ENCODE measurements at regions not wholly inside any gene's neighbourhood (a gene's known extent, or its start where the extent isn't known, plus 50 kb on each side); places are given as distances from the start of the nearest gene placed in this dataset.

- no peak for TF ChIP-seq HOXC10 (CRISPR knock-in tag; IDR thresholded peaks at IDR 0.05)
- no peak for TF ChIP-seq ZNF292 (tag by site-specific recombination; IDR thresholded peaks at IDR 0.05; ENCODE audit: borderline replicate concordance, low read depth)
- no peak for TF ChIP-seq HOXD13 (CRISPR knock-in tag; IDR thresholded peaks at IDR 0.05; ENCODE audit: borderline replicate concordance)
- no peak for TF ChIP-seq ZNF600 (tag by site-specific recombination; IDR thresholded peaks at IDR 0.05)
- no peak for TF ChIP-seq ZNF707 (tag by site-specific recombination; IDR thresholded peaks at IDR 0.05)
- no peak for TF ChIP-seq ZNF670 (tag by site-specific recombination; IDR thresholded peaks at IDR 0.05; ENCODE audit: low read depth)
- TF ChIP-seq ZNF239 (tag by site-specific recombination; IDR thresholded peaks at IDR 0.05), result no peak
- TF ChIP-seq ZNF174 (tag by site-specific recombination; IDR thresholded peaks at IDR 0.05), result no peak
- no peak for TF ChIP-seq ZIC2 (tag by site-specific recombination; IDR thresholded peaks at IDR 0.05)
- TF ChIP-seq SP3 (tag by site-specific recombination; IDR thresholded peaks at IDR 0.05), result no peak
- TF ChIP-seq OSR2 (tag by site-specific recombination; IDR thresholded peaks at IDR 0.05), result no peak
- no peak for TF ChIP-seq ZNF324 (tag by site-specific recombination; IDR thresholded peaks at IDR 0.05)
- TF ChIP-seq ZNF221 (tag by site-specific recombination; IDR thresholded peaks at IDR 0.05; ENCODE audit: borderline replicate concordance), result no peak
- TF ChIP-seq ZBTB11 (tag by site-specific recombination; conservative IDR thresholded peaks at IDR 0.05; ENCODE audit: low read depth), result no peak
- no peak for TF ChIP-seq YY1 (tag by site-specific recombination; IDR thresholded peaks at IDR 0.05)
- TF ChIP-seq ZNF843 (tag by site-specific recombination; IDR thresholded peaks at IDR 0.05), result no peak
- no peak for TF ChIP-seq ZNF274 (IDR thresholded peaks at IDR 0.05; ENCODE audit: low read length)
- TF ChIP-seq ZNF274 (tag by site-specific recombination; IDR thresholded peaks at IDR 0.05; ENCODE audit: borderline replicate concordance), result no peak
- no peak for TF ChIP-seq MZF1 (tag by site-specific recombination; IDR thresholded peaks at IDR 0.05; ENCODE audit: borderline replicate concordance)
- TF ChIP-seq EGR2 (tag by site-specific recombination; IDR thresholded peaks at IDR 0.05; ENCODE audit: low read depth), result no peak
- no peak for TF ChIP-seq ZNF18 (tag by site-specific recombination; IDR thresholded peaks at IDR 0.05)
- CTCF ChIA-PET, result no interaction called here
Observed at GRCh38 chr4:116010923-116011322, 897.5 kb upstream of the NDST4 start.

GRCh38 chr4:116005806-116006088 lies 892.3 kb upstream of the NDST4 start:
- Histone ChIP-seq H3K4me3 (ENCODE audit: low read depth, low read length) (no peak overlapping the region), H3K36me3 (ENCODE audit: control insufficient read depth in 2 of 2, insufficient read depth in 1 of 2, low read length in 2 of 2) (no peaks in the 10 kb centered on the region), H3K4me1 (ENCODE audit: control insufficient read depth, insufficient read depth, low read length) (no peaks in the 10 kb centered on the region), H3K9me3 (ENCODE audit: control insufficient read depth, insufficient read depth, low read depth, low read length) (no peaks in the 10 kb centered on the region), H3K27ac (ENCODE audit: extremely low read depth, low read depth, low read length) (no peak overlapping the region)
- CTCF ChIA-PET, result no interaction called here
- POLR2A ChIA-PET, result no interaction called here
- no peak for TF ChIP-seq ZXDB (tag by site-specific recombination; IDR thresholded peaks at IDR 0.05)
- no peak for TF ChIP-seq ZBTB6 (tag by site-specific recombination; IDR thresholded peaks at IDR 0.05)
- TF ChIP-seq ZNF280D (tag by site-specific recombination; IDR thresholded peaks at IDR 0.05), result no peak
- no peak for TF ChIP-seq GLI2 (tag by site-specific recombination; IDR thresholded peaks at IDR 0.05; ENCODE audit: borderline replicate concordance, low read depth)
- no peak for TF ChIP-seq HOXC10 (CRISPR knock-in tag; IDR thresholded peaks at IDR 0.05)
- TF ChIP-seq ZNF549 (tag by site-specific recombination; IDR thresholded peaks at IDR 0.05), result no peak
- no peak for TF ChIP-seq ZNF792 (tag by site-specific recombination; IDR thresholded peaks at IDR 0.05)
- no peak for TF ChIP-seq REPIN1 (tag by site-specific recombination; IDR thresholded peaks at IDR 0.05; ENCODE audit: low read depth)
- TF ChIP-seq ZBTB20 (tag by site-specific recombination; IDR thresholded peaks at IDR 0.05), result no peak
- TF ChIP-seq PRDM1 (tag by site-specific recombination; IDR thresholded peaks at IDR 0.05), result no peak
- no peak for TF ChIP-seq ZNF658 (tag by site-specific recombination; IDR thresholded peaks at IDR 0.05)

More at GRCh38 chr4:116010923-116011322, 897.5 kb upstream of the NDST4 start:
- H3K36me3 ChIP-seq (ENCODE audit: control insufficient read depth in 2 of 2, insufficient read depth in 1 of 2, low read length in 2 of 2), result no peaks in the 10 kb centered on the region
- H3K4me1 ChIP-seq (ENCODE audit: control insufficient read depth, insufficient read depth, low read length), result no peaks in the 10 kb centered on the region
- no peak overlapping the region for H3K27ac ChIP-seq (ENCODE audit: extremely low read depth, low read depth, low read length)
- H3K9me3 ChIP-seq (ENCODE audit: control insufficient read depth, insufficient read depth, low read depth, low read length), result no peaks in the 10 kb centered on the region
- no peak overlapping the region for H3K4me3 ChIP-seq (ENCODE audit: low read depth, low read length)
- POLR2A ChIA-PET, result no interaction called here
